ENCODE measurements at regions not wholly inside any gene's neighbourhood (a gene's known extent, or its start where the extent isn't known, plus 50 kb on each side); places are given as distances from the start of the nearest gene placed in this dataset.

GRCh38 chr6:122116835-122117627 lies 282.4 kb upstream of the HSF2 start:
- no peak for DNase-seq (ENCODE audit: low read depth)
- H3K4me3 ChIP-seq (ENCODE audit: low read depth, low read length) = no peak overlapping the region
- no peak for TF ChIP-seq CTCF (IDR thresholded peaks at IDR 0.05; ENCODE audit: insufficient read depth, low read depth, low read length)

- DNase-seq (ENCODE audit: low read depth) = no peak
- TF ChIP-seq CTCF (IDR thresholded peaks at IDR 0.05; ENCODE audit: insufficient read depth, low read depth, low read length) = no peak
- no peak overlapping the region for H3K4me3 ChIP-seq (ENCODE audit: low read depth, low read length)
Measured at GRCh38 chr6:122118945-122119506, 280.4 kb upstream of the HSF2 start.

- no peak overlapping the region for H3K4me3 ChIP-seq (ENCODE audit: low read depth, low read length)
- DNase-seq (ENCODE audit: low read depth) = no peak
- TF ChIP-seq CTCF (IDR thresholded peaks at IDR 0.05; ENCODE audit: insufficient read depth, low read depth, low read length) = no peak
Measured at GRCh38 chr6:122122202-122122601, 277.2 kb upstream of the HSF2 start.

GRCh38 chr6:122122686-122123085 lies 276.8 kb upstream of the HSF2 start:
- DNase-seq (ENCODE audit: low read depth) = no peak
- no peak for TF ChIP-seq CTCF (IDR thresholded peaks at IDR 0.05; ENCODE audit: insufficient read depth, low read depth, low read length)
- H3K4me3 ChIP-seq (ENCODE audit: low read depth, low read length) = no peak overlapping the region

- no peak overlapping the region for H3K4me3 ChIP-seq (ENCODE audit: low read depth, low read length)
- no peak for TF ChIP-seq CTCF (IDR thresholded peaks at IDR 0.05; ENCODE audit: insufficient read depth, low read depth, low read length)
- DNase-seq (ENCODE audit: low read depth) = no peak
Measured at GRCh38 chr6:122124908-122125307, 274.5 kb upstream of the HSF2 start.

GRCh38 chr6:122126894-122127293 lies 272.6 kb upstream of the HSF2 start:
- DNase-seq (ENCODE audit: low read depth) = no peak
- no peak overlapping the region for H3K4me3 ChIP-seq (ENCODE audit: low read depth, low read length)
- TF ChIP-seq CTCF (IDR thresholded peaks at IDR 0.05; ENCODE audit: insufficient read depth, low read depth, low read length) = no peak
